Mammary epithelial cell (primary cell): ENCODE measurements at regions not wholly inside any gene's neighbourhood (a gene's known extent, or its start where the extent isn't known, plus 50 kb on each side); places are given as distances from the start of the nearest gene placed in this dataset.

Experiments used
- EZH2 ChIP-seq: IDR thresholded peaks from 2 replicates; pipeline ENCODE4 v1.6.1; 2012; ENCODE audit warnings: low read length, inconsistent platforms, borderline replicate concordance
- TF ChIP-seq, protein P1 (sequence below), 2 donors: IDR thresholded peaks in 1 of 2; conservative IDR thresholded peaks in 1 of 2; 2 replicates each; pipeline ENCODE4 v1.5.1; 2011 to 2012; ENCODE audit warnings: inconsistent platforms in 2 of 2, low read length in 2 of 2, mild to moderate bottlenecking in 2 of 2, control low read depth in 1 of 2, low read depth in 1 of 2; ENCODE audit not compliant: insufficient read depth in 1 of 2; ENCODE audit errors: extremely low read depth in 1 of 2

DNA sequence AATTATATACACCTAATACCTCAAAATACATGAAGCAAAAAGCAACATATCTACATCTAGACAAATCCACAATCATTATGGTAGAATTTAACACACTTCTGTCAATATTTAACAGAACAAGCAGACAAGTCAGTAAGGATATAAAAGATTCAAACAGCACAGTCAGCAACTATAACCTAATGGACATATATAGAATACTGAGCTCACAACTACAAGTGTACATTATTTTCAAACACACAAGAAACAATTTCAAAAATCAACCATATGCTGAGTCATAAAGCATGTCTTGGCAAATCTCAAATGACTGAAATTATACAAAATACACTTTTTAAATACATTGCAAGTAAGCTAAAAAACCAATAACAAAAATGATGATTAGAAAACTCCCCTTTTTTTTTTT lies 178.0 kb downstream of the TOMM20 start:
- TF ChIP-seq, protein P1, sequence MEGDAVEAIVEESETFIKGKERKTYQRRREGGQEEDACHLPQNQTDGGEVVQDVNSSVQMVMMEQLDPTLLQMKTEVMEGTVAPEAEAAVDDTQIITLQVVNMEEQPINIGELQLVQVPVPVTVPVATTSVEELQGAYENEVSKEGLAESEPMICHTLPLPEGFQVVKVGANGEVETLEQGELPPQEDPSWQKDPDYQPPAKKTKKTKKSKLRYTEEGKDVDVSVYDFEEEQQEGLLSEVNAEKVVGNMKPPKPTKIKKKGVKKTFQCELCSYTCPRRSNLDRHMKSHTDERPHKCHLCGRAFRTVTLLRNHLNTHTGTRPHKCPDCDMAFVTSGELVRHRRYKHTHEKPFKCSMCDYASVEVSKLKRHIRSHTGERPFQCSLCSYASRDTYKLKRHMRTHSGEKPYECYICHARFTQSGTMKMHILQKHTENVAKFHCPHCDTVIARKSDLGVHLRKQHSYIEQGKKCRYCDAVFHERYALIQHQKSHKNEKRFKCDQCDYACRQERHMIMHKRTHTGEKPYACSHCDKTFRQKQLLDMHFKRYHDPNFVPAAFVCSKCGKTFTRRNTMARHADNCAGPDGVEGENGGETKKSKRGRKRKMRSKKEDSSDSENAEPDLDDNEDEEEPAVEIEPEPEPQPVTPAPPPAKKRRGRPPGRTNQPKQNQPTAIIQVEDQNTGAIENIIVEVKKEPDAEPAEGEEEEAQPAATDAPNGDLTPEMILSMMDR (conservative IDR thresholded peaks at IDR 0.05 in 1 of 2, IDR thresholded peaks at IDR 0.05 in 1 of 2; ENCODE audit: extremely low read depth in 1 of 2, insufficient read depth in 1 of 2, low read depth in 1 of 2, low read length in 2 of 2): no peak
- no peak for TF ChIP-seq EZH2
